ENCODE measurements at regions not wholly inside any gene's neighbourhood (a gene's known extent, or its start where the extent isn't known, plus 50 kb on each side); places are given as distances from the start of the nearest gene placed in this dataset.

- TF ChIP-seq CTCF (IDR thresholded peaks at IDR 0.05; ENCODE audit: insufficient read depth, low read depth, low read length) (no peak), EZH2 (IDR thresholded peaks at IDR 0.05; ENCODE audit: insufficient read depth, low read length) (no peak)
Observed at GRCh38 chr1:4176841-4177240, 276.8 kb upstream of the C1orf174 start.
